HCT116 (cell line): ENCODE measurements at regions not wholly inside any gene's neighbourhood (a gene's known extent, or its start where the extent isn't known, plus 50 kb on each side); places are given as distances from the start of the nearest gene placed in this dataset.

Source experiments
- ATAC-seq: fragments of 200-7000 bp; cut with Tn5 transposase; 2 replicates; pipeline ENCODE4 v1.9.1; 2020; ENCODE audit warnings: mild to moderate bottlenecking, moderate library complexity
- BruUV-seq: library from RNA; stranded (reverse); fragments of 400-500 nt; replicated peaks from 2 replicates; lab custom pipeline; 2021; lab: Mats Ljungman, UMichigan
- CTCF ChIA-PET: fragments of 300-600 bp; sonication (Branson Sonifier 250); formaldehyde crosslinking; loops from one replicate; lab custom pipeline; 2021; ENCODE audit warnings: antibody characterized with exemption; lab: Charles Lee
- POLR2A ChIA-PET: fragments of 300-600, 350-600 bp; sonication (Branson Sonifier 250); formaldehyde crosslinking; loops from one replicate; lab custom pipeline; 2021; ENCODE audit warnings: antibody characterized with exemption; lab: Charles Lee
- RAD21 ChIA-PET, 2 experiments: fragments of 300-600 bp; sonication (Branson Sonifier 250); formaldehyde crosslinking; loops; one replicate each; lab custom pipeline; 2023; ENCODE audit warnings: low total read pairs in 2 of 2; ENCODE audit not compliant: uncharacterized antibody in 2 of 2, unreplicated experiment in 2 of 2, low non-redundant PET in 1 of 2; lab: Charles Lee
- DNase-seq: peaks from one replicate; pipeline ENCODE4 v3.0.0-alpha.2; 2010; ENCODE audit warnings: low read depth, low spot score
- H2AFZ ChIP-seq: fragments of 200-600 bp; shearing (Covaris generic), sonication (generic); 2 replicates; pipeline ENCODE4 v1.6.1; 2017; ENCODE audit warnings: low read depth, mixed run types, mixed read lengths, antibody characterized with exemption, low read length; ENCODE audit not compliant: poor library complexity, severe bottlenecking
- H3K27ac ChIP-seq: 2 replicates; pipeline ENCODE4 v1.5.1; 2012; ENCODE audit warnings: low read depth, low read length
- H3K27me3 ChIP-seq: fragments of 200-600 bp; sonication (generic); 2 replicates; pipeline ENCODE4 v1.6.1; 2016; ENCODE audit warnings: mixed run types, low read length, mixed read lengths; ENCODE audit not compliant: insufficient read depth
- H3K36me3 ChIP-seq, 2 experiments: fragments of 200-500 bp in 1 of 2; fragments of 200-600 bp in 1 of 2; sonication (Bioruptor generic) in 1 of 2; sonication (generic) in 1 of 2; 2 replicates each; pipeline versions ENCODE4 v1.5.1 to v1.6.1; 2014 to 2016; ENCODE audit warnings: low read length in 2 of 2, inconsistent platforms in 1 of 2, mixed read lengths in 1 of 2, mixed run types in 1 of 2; ENCODE audit not compliant: insufficient read depth in 2 of 2, control insufficient read depth in 1 of 2
- H3K4me1 ChIP-seq, 2 experiments: fragments of 200-600 bp in 1 of 2; sonication (generic) in 1 of 2; 2 replicates each; pipeline versions ENCODE4 v1.5.1 to v1.6.1; 2012 to 2017; ENCODE audit warnings: low read length in 2 of 2, inconsistent platforms in 1 of 2, mild to moderate bottlenecking in 1 of 2, mixed read lengths in 1 of 2, mixed run types in 1 of 2, moderate library complexity in 1 of 2; ENCODE audit not compliant: insufficient read depth in 2 of 2, control insufficient read depth in 1 of 2
- H3K4me2 ChIP-seq: fragments of 200-600 bp; sonication (generic); 2 replicates; pipeline ENCODE4 v1.6.1; 2017; ENCODE audit warnings: mixed run types, low read length, mixed read lengths
- H3K4me3 ChIP-seq, 2 experiments: fragments of 200-600 bp in 1 of 2; sonication (generic) in 1 of 2; replicated peaks in 1 of 2; 2 replicates each; pipeline ENCODE4 v1.5.1; 2011 to 2016; ENCODE audit warnings: low read length in 2 of 2, control low read depth in 1 of 2, low read depth in 1 of 2, mild to moderate bottlenecking in 1 of 2, mixed read lengths in 1 of 2, mixed run types in 1 of 2
- H3K79me2 ChIP-seq: fragments of 200-600 bp; sonication (generic); 2 replicates; pipeline ENCODE4 v1.6.1; 2017; ENCODE audit warnings: mild to moderate bottlenecking, mixed run types, low read length, moderate library complexity, mixed read lengths; ENCODE audit not compliant: insufficient read depth
- H3K9ac ChIP-seq: fragments of 200-600 bp; sonication (generic); 2 replicates; pipeline ENCODE4 v1.6.1; 2016; ENCODE audit warnings: low read length, mixed read lengths
- H3K9me2 ChIP-seq: fragments of 200-600 bp; sonication (generic), shearing (Covaris generic); 2 replicates; pipeline ENCODE4 v1.6.1; 2017; ENCODE audit warnings: mixed run types, mild to moderate bottlenecking, moderate library complexity; ENCODE audit not compliant: insufficient read depth
- H3K9me3 ChIP-seq, 2 experiments: fragments of 200-500 bp in 1 of 2; fragments of 200-600 bp in 1 of 2; sonication (Bioruptor generic) in 1 of 2; sonication (generic) in 1 of 2; 2 replicates each; pipeline ENCODE4 v1.6.1; 2014 to 2017; ENCODE audit warnings: low read length in 2 of 2, mixed read lengths in 2 of 2, inconsistent platforms in 1 of 2, low read depth in 1 of 2, mild to moderate bottlenecking in 1 of 2, mixed run types in 1 of 2, moderate library complexity in 1 of 2; ENCODE audit not compliant: control insufficient read depth in 1 of 2, insufficient read depth in 1 of 2
- H4K20me1 ChIP-seq: fragments of 200-600 bp; sonication (generic), shearing (Covaris generic); 2 replicates; pipeline ENCODE4 v1.6.1; 2017; ENCODE audit warnings: mixed run types, mild to moderate bottlenecking, moderate library complexity; ENCODE audit not compliant: insufficient read depth
- CBX3 ChIP-seq: IDR thresholded peaks from 2 replicates; pipeline ENCODE4 v1.6.1; 2012; ENCODE audit warnings: low read depth
- CEBPB ChIP-seq: IDR thresholded peaks from 2 replicates; pipeline ENCODE4 v1.6.1; 2012; ENCODE audit warnings: low read depth
- EGR1 ChIP-seq: IDR thresholded peaks from 2 replicates; pipeline ENCODE4 v1.6.1; 2012; ENCODE audit warnings: low read depth
- ELF1 ChIP-seq: IDR thresholded peaks from 2 replicates; pipeline ENCODE4 v1.6.1; 2012; ENCODE audit warnings: low read depth, borderline replicate concordance
- EZH2 ChIP-seq: fragments of 200-600 bp; sonication (generic); IDR thresholded peaks from 2 replicates; pipeline ENCODE4 v1.6.1; 2017; ENCODE audit warnings: antibody characterized with exemption, mixed run types
- EZH2phosphoT487 ChIP-seq: fragments of 200-600 bp; IDR thresholded peaks from 2 replicates; pipeline ENCODE4 v1.6.1; 2018; ENCODE audit warnings: antibody characterized with exemption, borderline replicate concordance
- FOSL1 ChIP-seq: IDR thresholded peaks from 2 replicates; pipeline ENCODE4 v1.6.1; 2012; ENCODE audit warnings: low read depth
- JUND ChIP-seq: IDR thresholded peaks from 2 replicates; pipeline ENCODE4 v1.6.1; 2012
- POLR2A ChIP-seq: IDR thresholded peaks from 2 replicates; pipeline ENCODE4 v1.7.0; 2011; ENCODE audit warnings: borderline replicate concordance; ENCODE audit not compliant: insufficient read depth, insufficient read length; ENCODE audit errors: extremely low read depth
- POLR2AphosphoS5 ChIP-seq: IDR thresholded peaks from 2 replicates; pipeline ENCODE4 v1.6.1; 2011; ENCODE audit warnings: mild to moderate bottlenecking, low read depth, low read length, moderate library complexity
- RAD21 ChIP-seq: IDR thresholded peaks from 2 replicates; pipeline ENCODE4 v1.6.1; 2012; ENCODE audit warnings: low read depth, mild to moderate bottlenecking
- SRF ChIP-seq: IDR thresholded peaks from 2 replicates; pipeline ENCODE4 v1.6.1; 2012; ENCODE audit warnings: low read depth
- TCF7L2 ChIP-seq: IDR thresholded peaks from 2 replicates; pipeline ENCODE4 v1.7.0; 2011; ENCODE audit warnings: borderline replicate concordance, inconsistent platforms; ENCODE audit not compliant: insufficient read depth, insufficient read length; ENCODE audit errors: extremely low read depth
- YY1 ChIP-seq: IDR thresholded peaks from 2 replicates; pipeline ENCODE4 v1.6.1; 2011; ENCODE audit warnings: low read length, low read depth, moderate library complexity, mild to moderate bottlenecking; ENCODE audit not compliant: insufficient replicate concordance; ENCODE audit errors: extremely low read depth
- ZFX ChIP-seq: fragments of 450-650 bp; IDR thresholded peaks from 2 replicates; pipeline ENCODE4 v1.6.1; 2017
- intact Hi-C: fragments of 100-400 bp; cut with micrococcal nuclease; formaldehyde crosslinking; loops from 2 replicates; pipeline ENCODE4 v1.10.0; 2022
- TF ChIP-seq, protein P1 (sequence below), 3 experiments: fragments of 200-600 bp in 1 of 3; sonication (generic) in 1 of 3; IDR thresholded peaks in 2 of 3; conservative IDR thresholded peaks in 1 of 3; 2 replicates each; pipeline ENCODE4 v1.5.1; 2012 to 2017; ENCODE audit warnings: low read depth in 2 of 3, low read length in 2 of 3, antibody characterized with exemption in 1 of 3, borderline replicate concordance in 1 of 3, control low read depth in 1 of 3, mild to moderate bottlenecking in 1 of 3, mixed read lengths in 1 of 3, mixed run types in 1 of 3, moderate library complexity in 1 of 3; ENCODE audit not compliant: insufficient read depth in 1 of 3
- TF ChIP-seq, protein P2 (sequence below): IDR thresholded peaks from 2 replicates; pipeline ENCODE4 v1.6.1; 2012

DNA sequence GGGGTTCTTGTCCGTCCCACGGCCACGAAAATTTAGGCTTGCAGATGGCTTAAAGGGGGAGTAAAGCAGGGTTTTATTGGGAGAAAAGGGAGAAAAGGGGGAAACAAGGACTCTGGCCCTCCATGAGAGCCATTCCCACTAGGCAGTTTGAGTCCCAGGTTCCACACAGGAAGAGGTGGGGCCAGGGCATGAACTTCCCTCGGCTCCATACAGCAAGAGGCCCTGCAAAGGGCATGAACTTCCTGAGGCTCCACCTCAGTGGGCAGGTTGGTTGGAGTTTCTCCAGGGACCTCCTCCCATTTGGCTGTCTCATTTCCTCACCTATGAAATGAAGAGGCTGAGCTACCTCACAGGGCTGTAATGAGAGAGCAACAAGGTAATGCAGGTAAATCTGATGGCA lies 229.7 kb downstream of the MAT2B start (continued):
- TF ChIP-seq, protein P1, sequence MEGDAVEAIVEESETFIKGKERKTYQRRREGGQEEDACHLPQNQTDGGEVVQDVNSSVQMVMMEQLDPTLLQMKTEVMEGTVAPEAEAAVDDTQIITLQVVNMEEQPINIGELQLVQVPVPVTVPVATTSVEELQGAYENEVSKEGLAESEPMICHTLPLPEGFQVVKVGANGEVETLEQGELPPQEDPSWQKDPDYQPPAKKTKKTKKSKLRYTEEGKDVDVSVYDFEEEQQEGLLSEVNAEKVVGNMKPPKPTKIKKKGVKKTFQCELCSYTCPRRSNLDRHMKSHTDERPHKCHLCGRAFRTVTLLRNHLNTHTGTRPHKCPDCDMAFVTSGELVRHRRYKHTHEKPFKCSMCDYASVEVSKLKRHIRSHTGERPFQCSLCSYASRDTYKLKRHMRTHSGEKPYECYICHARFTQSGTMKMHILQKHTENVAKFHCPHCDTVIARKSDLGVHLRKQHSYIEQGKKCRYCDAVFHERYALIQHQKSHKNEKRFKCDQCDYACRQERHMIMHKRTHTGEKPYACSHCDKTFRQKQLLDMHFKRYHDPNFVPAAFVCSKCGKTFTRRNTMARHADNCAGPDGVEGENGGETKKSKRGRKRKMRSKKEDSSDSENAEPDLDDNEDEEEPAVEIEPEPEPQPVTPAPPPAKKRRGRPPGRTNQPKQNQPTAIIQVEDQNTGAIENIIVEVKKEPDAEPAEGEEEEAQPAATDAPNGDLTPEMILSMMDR (IDR thresholded peaks at IDR 0.05 in 2 of 3, conservative IDR thresholded peaks at IDR 0.05 in 1 of 3; ENCODE audit: borderline replicate concordance in 1 of 3, insufficient read depth in 1 of 3, low read depth in 2 of 3, low read length in 2 of 3) = no peak
- TF ChIP-seq CEBPB (no peak), EGR1 (no peak), ELF1 (no peak), SRF (no peak), YY1 (no peak), CBX3 (no peak), ZFX (no peak)
- TF ChIP-seq, protein P2, sequence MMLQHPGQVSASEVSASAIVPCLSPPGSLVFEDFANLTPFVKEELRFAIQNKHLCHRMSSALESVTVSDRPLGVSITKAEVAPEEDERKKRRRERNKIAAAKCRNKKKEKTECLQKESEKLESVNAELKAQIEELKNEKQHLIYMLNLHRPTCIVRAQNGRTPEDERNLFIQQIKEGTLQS = no peak

DNA sequence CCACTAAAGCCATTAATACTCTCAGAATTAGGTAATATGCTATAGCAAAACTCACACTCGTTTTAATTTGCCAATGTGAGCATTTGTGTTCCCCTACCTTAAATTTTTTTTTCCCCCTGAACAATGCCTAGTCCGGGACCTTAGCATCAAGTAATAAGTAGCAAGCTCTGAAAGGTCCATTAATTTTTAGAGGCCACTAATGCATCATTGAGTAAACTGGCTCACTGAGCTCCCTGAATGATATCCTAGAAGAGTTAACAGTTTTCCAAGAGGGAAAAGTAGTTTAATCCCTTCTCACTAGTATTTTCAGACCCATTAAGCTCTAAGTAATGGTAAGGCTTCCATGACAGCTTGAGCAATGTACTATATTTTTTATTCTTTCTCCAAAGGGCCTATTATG lies 242.2 kb downstream of the MAT2B start:
- intact Hi-C loops = no loop called here
- H3K9me3 ChIP-seq = no peaks in the 10 kb centered on the region
- TF ChIP-seq RAD21 = no peak
- TF ChIP-seq FOSL1 = no peak
- no peak for TF ChIP-seq POLR2AphosphoS5
- no peak for TF ChIP-seq POLR2A
- no peak for TF ChIP-seq CEBPB
- no peak for TF ChIP-seq EZH2
- no peak for TF ChIP-seq TCF7L2
- TF ChIP-seq, protein P1 (IDR thresholded peaks at IDR 0.05 in 2 of 3, conservative IDR thresholded peaks at IDR 0.05 in 1 of 3; ENCODE audit: borderline replicate concordance in 1 of 3, insufficient read depth in 1 of 3, low read depth in 2 of 3, low read length in 2 of 3) = no peak
- TF ChIP-seq EZH2phosphoT487 = no peak
- no peak for TF ChIP-seq EGR1
- no peak for TF ChIP-seq CBX3
- TF ChIP-seq ELF1 = no peak
- no peak for TF ChIP-seq JUND
- no peak for TF ChIP-seq ZFX
- TF ChIP-seq, all 23 proteins: peak for 0
- ATAC-seq = no peak
- no peaks in the 10 kb centered on the region for H3K9me2 ChIP-seq
- POLR2A ChIA-PET = no interaction called here
- no peaks in the 10 kb centered on the region for H3K79me2 ChIP-seq
- no peak overlapping the region for H2AFZ ChIP-seq
- H3K27me3 ChIP-seq = no peaks in the 10 kb centered on the region
- H3K4me2 ChIP-seq = no peak overlapping the region
- H4K20me1 ChIP-seq = no peaks in the 10 kb centered on the region
- no peaks in the 10 kb centered on the region for H3K4me1 ChIP-seq
- BruUV-seq = no TSS peak
- CTCF ChIA-PET = no interaction called here
- no peak overlapping the region for H3K27ac ChIP-seq
- RAD21 ChIA-PET = no interaction called here
- no peak for DNase-seq
- H3K4me3 ChIP-seq = no peak overlapping the region
- no peaks in the 10 kb centered on the region for H3K36me3 ChIP-seq
- no peak overlapping the region for H3K9ac ChIP-seq
